IMR-90 (cell line): ENCODE measurements at regions not wholly inside any gene's neighbourhood (a gene's known extent, or its start where the extent isn't known, plus 50 kb on each side); places are given as distances from the start of the nearest gene placed in this dataset.

Source experiments
- ATAC-seq: fragments of 200-7000 bp; cut with Tn5 transposase; 2 replicates; pipeline ENCODE4 v1.9.1; 2020; ENCODE audit warnings: low read depth, mild to moderate bottlenecking, moderate library complexity
- BruUV-seq: library from RNA; stranded (reverse); fragments of 400-500 nt; replicated peaks from 2 replicates; lab custom pipeline; 2021; lab: Mats Ljungman, UMichigan
- CTCF ChIA-PET: fragments of 300-600 bp; formaldehyde crosslinking; extraction: SDS; loops from one replicate; lab custom pipeline; 2021; ENCODE audit warnings: antibody characterized with exemption; lab: Yijun Ruan, JAX
- POLR2A ChIA-PET: fragments of 300-600 bp; sonication (Branson Sonifier 250); formaldehyde crosslinking; loops from one replicate; lab custom pipeline; 2022; ENCODE audit warnings: antibody characterized with exemption; ENCODE audit not compliant: unreplicated experiment; lab: Charles Lee
- DNase-seq: peaks from one replicate; pipeline ENCODE4 v3.0.0; 2013
- H2AFZ ChIP-seq: replicated peaks from 2 replicates; pipeline ENCODE3; 2013; ENCODE audit warnings: low read length, mild to moderate bottlenecking; ENCODE audit not compliant: poor library complexity
- H2AK5ac ChIP-seq: 2 replicates; pipeline ENCODE4 v1.6.1; 2013; ENCODE audit warnings: low read depth, low read length, inconsistent platforms
- H2AK9ac ChIP-seq: replicated peaks from 2 replicates; pipeline ENCODE3; 2013; ENCODE audit warnings: mild to moderate bottlenecking, low read depth, low read length, moderate library complexity; ENCODE audit not compliant: poor library complexity
- H2BK120ac ChIP-seq: 2 replicates; pipeline ENCODE4 v1.6.1; 2013; ENCODE audit warnings: low read depth, low read length, inconsistent platforms
- H2BK15ac ChIP-seq: 3 replicates; pipeline ENCODE4 v1.6.1; 2013; ENCODE audit warnings: low read depth, low read length, inconsistent platforms
- H2BK20ac ChIP-seq: 2 replicates; pipeline ENCODE4 v1.6.1; 2013; ENCODE audit warnings: low read depth, mild to moderate bottlenecking, inconsistent platforms, low read length, moderate library complexity
- H2BK5ac ChIP-seq: 2 replicates; pipeline ENCODE4 v1.6.1; 2013; ENCODE audit warnings: mild to moderate bottlenecking, low read depth, low read length, inconsistent platforms; ENCODE audit not compliant: poor library complexity, severe bottlenecking
- H3K14ac ChIP-seq: replicated peaks from 2 replicates; pipeline ENCODE4 v1.6.1; 2013; ENCODE audit warnings: low read depth, low read length, inconsistent platforms
- H3K18ac ChIP-seq: 2 replicates; pipeline ENCODE4 v1.6.1; 2013; ENCODE audit warnings: low read depth, low read length, control low read depth
- H3K23ac ChIP-seq: 2 replicates; pipeline ENCODE4 v1.6.1; 2013; ENCODE audit warnings: low read depth, low read length, inconsistent platforms
- H3K27ac ChIP-seq: 2 replicates; pipeline ENCODE4 v1.5.1; 2013; ENCODE audit warnings: mild to moderate bottlenecking, control low read depth, low read length; ENCODE audit not compliant: insufficient read depth
- H3K27me3 ChIP-seq: 2 replicates; pipeline ENCODE4 v1.6.1; 2013; ENCODE audit warnings: low read length; ENCODE audit not compliant: control insufficient read depth, insufficient read depth
- H3K36me3 ChIP-seq: 2 replicates; pipeline ENCODE4 v1.6.1; 2013; ENCODE audit warnings: low read length, mixed read lengths; ENCODE audit not compliant: control insufficient read depth, insufficient read depth
- H3K4ac ChIP-seq: 2 replicates; pipeline ENCODE4 v1.6.1; 2013; ENCODE audit warnings: low read depth, low read length, inconsistent platforms
- H3K4me1 ChIP-seq: 2 replicates; pipeline ENCODE4 v1.6.1; 2013; ENCODE audit warnings: low read length, mixed read lengths; ENCODE audit not compliant: control insufficient read depth, insufficient read depth
- H3K4me2 ChIP-seq: 2 replicates; pipeline ENCODE4 v1.6.1; 2013; ENCODE audit warnings: low read depth, mild to moderate bottlenecking, control low read depth, low read length, moderate library complexity
- H3K4me3 ChIP-seq: 2 replicates; pipeline ENCODE4 v1.5.1; 2013; ENCODE audit warnings: low read depth, mild to moderate bottlenecking, control low read depth, low read length, moderate library complexity; ENCODE audit not compliant: insufficient read depth
- H3K56ac ChIP-seq: 2 replicates; pipeline ENCODE4 v1.6.1; 2013; ENCODE audit warnings: low read length, inconsistent platforms; ENCODE audit not compliant: insufficient read depth; ENCODE audit errors: extremely low read depth
- H3K79me1 ChIP-seq, 2 experiments: 2 replicates each; pipeline ENCODE4 v1.6.1; 2013; ENCODE audit warnings: low read length in 2 of 2, inconsistent platforms in 1 of 2, low read depth in 1 of 2
- H3K9ac ChIP-seq: 2 replicates; pipeline ENCODE4 v1.6.1; 2013; ENCODE audit warnings: low read depth, low read length, control low read depth
- H3K9me1 ChIP-seq: 2 replicates; pipeline ENCODE4 v1.6.1; 2013; ENCODE audit warnings: low read length, inconsistent platforms; ENCODE audit not compliant: insufficient read depth
- H3K9me3 ChIP-seq: 2 replicates; pipeline ENCODE4 v1.6.1; 2013; ENCODE audit warnings: low read length; ENCODE audit not compliant: control insufficient read depth, insufficient read depth
- H4K20me1 ChIP-seq: 2 replicates; pipeline ENCODE4 v1.6.1; 2013; ENCODE audit warnings: low read length, inconsistent platforms; ENCODE audit not compliant: insufficient read depth
- H4K5ac ChIP-seq: 2 replicates; pipeline ENCODE4 v1.6.1; 2013; ENCODE audit warnings: mild to moderate bottlenecking, low read depth, low read length, control low read depth
- H4K8ac ChIP-seq, 2 experiments: 2 replicates each; pipeline ENCODE4 v1.6.1; 2013; ENCODE audit warnings: low read depth in 2 of 2, low read length in 2 of 2, control low read depth in 1 of 2, inconsistent platforms in 1 of 2
- H4K91ac ChIP-seq: 2 replicates; pipeline ENCODE4 v1.6.1; 2013; ENCODE audit warnings: low read depth, low read length, inconsistent platforms; ENCODE audit not compliant: insufficient read depth
- BHLHE40 ChIP-seq: fragments of 150-350 bp; IDR thresholded peaks from 2 replicates; pipeline ENCODE4 v1.6.1; 2016; ENCODE audit warnings: mild to moderate bottlenecking, low read depth, low read length
- CEBPB ChIP-seq: IDR thresholded peaks from 2 replicates; pipeline ENCODE4 v1.6.1; 2012; ENCODE audit warnings: low read depth, low read length, improper control_type of control experiment
- CHD1 ChIP-seq: IDR thresholded peaks from 2 replicates; pipeline ENCODE4 v1.6.1; 2012; ENCODE audit warnings: low read depth, low read length, improper control_type of control experiment
- FOS ChIP-seq: fragments of 150-350 bp; IDR thresholded peaks from 2 replicates; pipeline ENCODE4 v1.6.1; 2016; ENCODE audit warnings: low read depth, low read length
- MAFK ChIP-seq: IDR thresholded peaks from 2 replicates; pipeline ENCODE4 v1.6.1; 2012; ENCODE audit warnings: low read depth, low read length, improper control_type of control experiment
- MAZ ChIP-seq: IDR thresholded peaks from 2 replicates; pipeline ENCODE4 v1.6.1; 2012; ENCODE audit warnings: low read depth, mild to moderate bottlenecking, low read length, improper control_type of control experiment, moderate library complexity, borderline replicate concordance
- MXI1 ChIP-seq: IDR thresholded peaks from 2 replicates; pipeline ENCODE4 v1.6.1; 2012; ENCODE audit warnings: low read depth, mild to moderate bottlenecking, low read length, moderate library complexity, borderline replicate concordance
- NFE2L2 ChIP-seq: fragments of 150-350 bp; IDR thresholded peaks from 2 replicates; pipeline ENCODE4 v1.6.1; 2016; ENCODE audit warnings: low read depth, mild to moderate bottlenecking, low read length
- POLR2A ChIP-seq: IDR thresholded peaks from 2 replicates; pipeline ENCODE4 v1.6.1; 2012; ENCODE audit warnings: mild to moderate bottlenecking, low read depth, low read length
- RAD21 ChIP-seq: IDR thresholded peaks from 2 replicates; pipeline ENCODE4 v1.6.1; 2012; ENCODE audit warnings: low read length, improper control_type of control experiment
- RCOR1 ChIP-seq: IDR thresholded peaks from 2 replicates; pipeline ENCODE4 v1.6.1; 2012; ENCODE audit warnings: mild to moderate bottlenecking, low read length, improper control_type of control experiment; ENCODE audit not compliant: insufficient replicate concordance
- RFX5 ChIP-seq: IDR thresholded peaks from 2 replicates; pipeline ENCODE4 v1.8.0; 2012; ENCODE audit warnings: low read depth, mild to moderate bottlenecking, low read length, moderate library complexity
- SMC3 ChIP-seq: fragments of 150-350 bp; IDR thresholded peaks from 2 replicates; pipeline ENCODE4 v1.6.1; 2016; ENCODE audit warnings: low read depth, mild to moderate bottlenecking, antibody characterized with exemption, low read length, moderate library complexity
- WGBS, 2 experiments: methylation state at CpG; one replicate each; pipeline versions ENCODE4 v1.1.5 to v1.1.7; 2013; ENCODE audit warnings: missing lambda C conversion rate in 2 of 2; ENCODE audit not compliant: insufficient read length in 1 of 2; ENCODE audit errors: extremely low coverage in 2 of 2; 5-methylcytosine and 5-hydroxymethylcytosine counted together
- dilution Hi-C: fragments of 300-500 bp; cut with HindIII; formaldehyde crosslinking; loops from one replicate; pipeline ENCODE4 v1.14.3; 2018; ENCODE audit warnings: low sequenced_read_pairs; ENCODE audit not compliant: unreplicated experiment
- in situ Hi-C: fragments of 300-500 bp; cut with MboI; formaldehyde crosslinking; loops from 3 replicates; pipeline ENCODE4 v1.14.3; 2019; ENCODE audit warnings: low sequenced_read_pairs, inconsistent platforms, mixed read lengths
- intact Hi-C: fragments of 100-400 bp; cut with micrococcal nuclease; formaldehyde crosslinking; loops from 2 replicates; pipeline ENCODE4 v1.10.0; 2022
- TF ChIP-seq, protein P1 (sequence below): fragments of 150-350 bp; IDR thresholded peaks from 2 replicates; pipeline ENCODE4 v1.6.1; 2017; ENCODE audit warnings: mild to moderate bottlenecking, antibody characterized with exemption, low read length, low read depth
- TF ChIP-seq, protein P2 (sequence below): conservative IDR thresholded peaks from 2 replicates; pipeline ENCODE4 v1.5.1; 2012; ENCODE audit warnings: mild to moderate bottlenecking, low read depth, low read length, improper control_type of control experiment
- TF ChIP-seq, protein P3 (sequence below): fragments of 150-350 bp; IDR thresholded peaks from 2 replicates; pipeline ENCODE4 v1.6.1; 2016; ENCODE audit warnings: low read depth, mild to moderate bottlenecking, low read length, moderate library complexity, borderline replicate concordance

DNA sequence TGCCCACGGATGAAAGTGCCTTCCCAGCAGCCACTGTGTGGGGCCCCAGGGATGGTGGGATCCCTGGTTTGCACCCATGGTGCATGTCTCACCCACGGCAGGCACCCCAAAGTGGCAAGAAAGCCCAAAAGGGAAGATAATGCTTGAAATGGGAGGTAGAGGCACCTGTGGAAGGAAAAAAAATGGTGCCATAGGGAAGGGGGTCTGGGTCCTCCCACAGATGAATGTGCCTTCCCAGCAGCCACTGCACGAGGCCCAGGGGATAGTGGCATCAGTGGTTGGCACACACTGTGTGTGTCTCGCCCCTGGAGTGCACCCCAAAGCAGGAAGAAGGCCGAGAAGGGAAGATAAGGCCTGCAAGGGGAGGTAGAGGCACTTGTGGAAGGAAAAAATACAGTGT, 264.2 kb downstream of the ALG10 start:
- TF ChIP-seq RFX5 (no peak), NFE2L2 (no peak), RCOR1 (no peak), CEBPB (no peak), RAD21 (no peak), MXI1 (no peak), MAZ (no peak), POLR2A (no peak), FOS (no peak), BHLHE40 (no peak), SMC3 (no peak), CHD1 (no peak), MAFK (no peak)
- TF ChIP-seq, protein P1, sequence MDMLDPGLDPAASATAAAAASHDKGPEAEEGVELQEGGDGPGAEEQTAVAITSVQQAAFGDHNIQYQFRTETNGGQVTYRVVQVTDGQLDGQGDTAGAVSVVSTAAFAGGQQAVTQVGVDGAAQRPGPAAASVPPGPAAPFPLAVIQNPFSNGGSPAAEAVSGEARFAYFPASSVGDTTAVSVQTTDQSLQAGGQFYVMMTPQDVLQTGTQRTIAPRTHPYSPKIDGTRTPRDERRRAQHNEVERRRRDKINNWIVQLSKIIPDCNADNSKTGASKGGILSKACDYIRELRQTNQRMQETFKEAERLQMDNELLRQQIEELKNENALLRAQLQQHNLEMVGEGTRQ: no peak
- TF ChIP-seq, protein P2, sequence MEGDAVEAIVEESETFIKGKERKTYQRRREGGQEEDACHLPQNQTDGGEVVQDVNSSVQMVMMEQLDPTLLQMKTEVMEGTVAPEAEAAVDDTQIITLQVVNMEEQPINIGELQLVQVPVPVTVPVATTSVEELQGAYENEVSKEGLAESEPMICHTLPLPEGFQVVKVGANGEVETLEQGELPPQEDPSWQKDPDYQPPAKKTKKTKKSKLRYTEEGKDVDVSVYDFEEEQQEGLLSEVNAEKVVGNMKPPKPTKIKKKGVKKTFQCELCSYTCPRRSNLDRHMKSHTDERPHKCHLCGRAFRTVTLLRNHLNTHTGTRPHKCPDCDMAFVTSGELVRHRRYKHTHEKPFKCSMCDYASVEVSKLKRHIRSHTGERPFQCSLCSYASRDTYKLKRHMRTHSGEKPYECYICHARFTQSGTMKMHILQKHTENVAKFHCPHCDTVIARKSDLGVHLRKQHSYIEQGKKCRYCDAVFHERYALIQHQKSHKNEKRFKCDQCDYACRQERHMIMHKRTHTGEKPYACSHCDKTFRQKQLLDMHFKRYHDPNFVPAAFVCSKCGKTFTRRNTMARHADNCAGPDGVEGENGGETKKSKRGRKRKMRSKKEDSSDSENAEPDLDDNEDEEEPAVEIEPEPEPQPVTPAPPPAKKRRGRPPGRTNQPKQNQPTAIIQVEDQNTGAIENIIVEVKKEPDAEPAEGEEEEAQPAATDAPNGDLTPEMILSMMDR: no peak
- TF ChIP-seq, protein P3, sequence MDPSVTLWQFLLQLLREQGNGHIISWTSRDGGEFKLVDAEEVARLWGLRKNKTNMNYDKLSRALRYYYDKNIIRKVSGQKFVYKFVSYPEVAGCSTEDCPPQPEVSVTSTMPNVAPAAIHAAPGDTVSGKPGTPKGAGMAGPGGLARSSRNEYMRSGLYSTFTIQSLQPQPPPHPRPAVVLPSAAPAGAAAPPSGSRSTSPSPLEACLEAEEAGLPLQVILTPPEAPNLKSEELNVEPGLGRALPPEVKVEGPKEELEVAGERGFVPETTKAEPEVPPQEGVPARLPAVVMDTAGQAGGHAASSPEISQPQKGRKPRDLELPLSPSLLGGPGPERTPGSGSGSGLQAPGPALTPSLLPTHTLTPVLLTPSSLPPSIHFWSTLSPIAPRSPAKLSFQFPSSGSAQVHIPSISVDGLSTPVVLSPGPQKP: no peak
- Histone ChIP-seq H2AFZ (no peak overlapping the region), H2BK120ac (no peak overlapping the region), H2BK15ac (no peak overlapping the region), H3K9me1 (no peaks in the 10 kb centered on the region), H3K4me1 (no peaks in the 10 kb centered on the region), H4K5ac (no peak overlapping the region), H2AK9ac (no peak overlapping the region), H2AK5ac (no peak overlapping the region), H3K27me3 (no peaks in the 10 kb centered on the region), H3K18ac (no peak overlapping the region), H3K14ac (no peak overlapping the region), H3K27ac (no peak overlapping the region), H2BK20ac (no peak overlapping the region), H3K36me3 (no peaks in the 10 kb centered on the region), H3K56ac (no peak overlapping the region), H4K8ac (no peak overlapping the region), H3K4me2 (no peak overlapping the region), H4K20me1 (no peaks in the 10 kb centered on the region), H3K79me1 (no peaks in the 10 kb centered on the region), H3K9me3 (peaks cover 45% of the 10 kb centered on the region), H2BK5ac (no peak overlapping the region), H3K9ac (no peak overlapping the region), H4K91ac (no peak overlapping the region), H3K23ac (no peak overlapping the region), H3K4me3 (no peak overlapping the region), H3K4ac (no peak overlapping the region)
- WGBS, 2 experiments: 33% methylated on average over 1 of the region's 5 CpGs; no CpG with 5 or more reads in 1 of the 2 experiments
- in situ Hi-C loops: no loop called here
- CTCF ChIA-PET: no interaction called here
- POLR2A ChIA-PET: no interaction called here
- intact Hi-C loops: no loop called here
- dilution Hi-C loops: no loop called here
- BruUV-seq: no TSS peak
- ATAC-seq (no peak), DNase-seq (no peak)
